Right lobe of liver (tissue), 4 donors: ENCODE measurements at regions not wholly inside any gene's neighbourhood (a gene's known extent, or its start where the extent isn't known, plus 50 kb on each side); places are given as distances from the start of the nearest gene placed in this dataset.

ENCODE experiments used
- POLR2A ChIP-seq: fragments of 450-650 bp; IDR thresholded peaks from one replicate; pipeline ENCODE4 v1.6.1; 2017; ENCODE audit warnings: antibody characterized with exemption, mild to moderate bottlenecking
- TF ChIP-seq, protein P1 (sequence below), 4 donors: fragments of 200-600 bp in 3 of 4; fragments of 450-650 bp in 1 of 4; IDR thresholded peaks; one replicate each; pipeline versions ENCODE4 v1.5.1 to v1.8.0; 2016 to 2022; ENCODE audit warnings: antibody characterized with exemption in 4 of 4, mild to moderate bottlenecking in 2 of 4
- donor health status: DM: no; HTN: no; CAD: no.
- donor health status: DM: no; HTN: no; CAD: no.
- donor health status: DM: no; HTN: yes; CAD: no.

DNA sequence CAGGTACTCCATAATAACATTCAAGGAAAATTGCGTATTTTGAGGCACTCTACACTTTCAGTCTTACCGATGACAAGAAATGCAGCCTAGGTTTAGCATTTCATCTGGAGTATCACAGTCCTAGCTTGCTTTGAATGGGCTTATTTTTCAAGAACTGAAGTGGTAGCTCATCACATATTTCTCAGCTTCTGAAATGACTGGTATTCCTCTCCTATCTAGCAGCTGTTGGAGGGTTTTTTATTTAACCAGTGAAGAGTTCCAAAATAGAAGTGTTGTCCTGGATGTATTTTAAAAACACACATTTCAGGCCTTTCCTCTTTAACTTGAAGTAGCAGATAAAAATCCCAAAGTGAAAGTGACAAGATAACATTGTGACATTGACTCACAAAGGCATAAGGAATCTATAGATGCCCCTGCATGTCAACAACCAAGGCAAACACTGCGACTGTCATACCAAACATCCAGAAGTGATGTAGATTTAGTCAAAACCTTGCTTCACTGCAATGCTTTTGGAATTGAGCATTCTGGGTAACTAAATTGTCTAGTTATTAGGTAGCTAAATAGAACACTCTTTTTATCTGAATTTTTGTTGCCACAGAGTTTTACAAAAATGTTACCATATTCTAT, 182.2 kb upstream of the FBXO33 start:
- no peak for TF ChIP-seq POLR2A
- TF ChIP-seq, protein P1, sequence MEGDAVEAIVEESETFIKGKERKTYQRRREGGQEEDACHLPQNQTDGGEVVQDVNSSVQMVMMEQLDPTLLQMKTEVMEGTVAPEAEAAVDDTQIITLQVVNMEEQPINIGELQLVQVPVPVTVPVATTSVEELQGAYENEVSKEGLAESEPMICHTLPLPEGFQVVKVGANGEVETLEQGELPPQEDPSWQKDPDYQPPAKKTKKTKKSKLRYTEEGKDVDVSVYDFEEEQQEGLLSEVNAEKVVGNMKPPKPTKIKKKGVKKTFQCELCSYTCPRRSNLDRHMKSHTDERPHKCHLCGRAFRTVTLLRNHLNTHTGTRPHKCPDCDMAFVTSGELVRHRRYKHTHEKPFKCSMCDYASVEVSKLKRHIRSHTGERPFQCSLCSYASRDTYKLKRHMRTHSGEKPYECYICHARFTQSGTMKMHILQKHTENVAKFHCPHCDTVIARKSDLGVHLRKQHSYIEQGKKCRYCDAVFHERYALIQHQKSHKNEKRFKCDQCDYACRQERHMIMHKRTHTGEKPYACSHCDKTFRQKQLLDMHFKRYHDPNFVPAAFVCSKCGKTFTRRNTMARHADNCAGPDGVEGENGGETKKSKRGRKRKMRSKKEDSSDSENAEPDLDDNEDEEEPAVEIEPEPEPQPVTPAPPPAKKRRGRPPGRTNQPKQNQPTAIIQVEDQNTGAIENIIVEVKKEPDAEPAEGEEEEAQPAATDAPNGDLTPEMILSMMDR (IDR thresholded peaks at IDR 0.05): no peak
